ENCODE measurements at regions not wholly inside any gene's neighbourhood (a gene's known extent, or its start where the extent isn't known, plus 50 kb on each side); places are given as distances from the start of the nearest gene placed in this dataset.
A peak's percentile ranks its signal among the peaks of the same experiment; 100 is the strongest.

DNA sequence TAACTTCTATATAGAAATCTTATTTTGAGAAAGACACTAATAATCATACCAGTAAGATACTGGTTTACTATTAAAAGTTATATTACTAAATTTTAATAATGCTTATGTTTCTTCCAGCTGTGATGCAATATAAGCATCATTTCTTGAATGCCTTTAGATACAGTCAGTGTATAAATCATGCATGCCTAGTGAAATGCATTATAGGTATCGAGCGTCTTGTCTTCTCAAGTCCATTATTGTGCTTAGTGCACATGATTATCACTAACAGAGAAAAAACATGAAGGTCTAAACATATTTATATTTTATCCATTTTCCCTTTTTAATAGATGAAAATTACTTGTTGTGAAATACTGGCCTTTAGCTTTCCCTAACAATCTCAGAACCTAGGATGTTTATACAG is 1021.5 kb upstream of the AGA start:
- Histone ChIP-seq H3K9ac (ENCODE audit: low read length) (no peak overlapping the region), H3K9me2 (ENCODE audit: insufficient read depth) (no peaks in the 10 kb centered on the region), H3K27ac (ENCODE audit: low read depth, low read length) (no peak overlapping the region), H2AFZ (ENCODE audit: low read depth, low read length, poor library complexity, severe bottlenecking) (no peak overlapping the region), H3K4me3 (replicated peaks in 1 of 2; ENCODE audit: low read depth in 1 of 2, low read length in 2 of 2) (no peak overlapping the region), H3K36me3 (ENCODE audit: control insufficient read depth in 1 of 2, insufficient read depth in 2 of 2, low read length in 2 of 2) (no peaks in the 10 kb centered on the region), H3K79me2 (ENCODE audit: insufficient read depth, low read length) (no peaks in the 10 kb centered on the region), H3K4me1 (ENCODE audit: control insufficient read depth in 1 of 2, insufficient read depth in 2 of 2, low read length in 2 of 2) (no peaks in the 10 kb centered on the region), H3K9me3 (ENCODE audit: control insufficient read depth in 1 of 2, insufficient read depth in 1 of 2, low read depth in 1 of 2, low read length in 2 of 2) (no peaks in the 10 kb centered on the region), H3K4me2 (ENCODE audit: low read length) (no peak overlapping the region), H4K20me1 (ENCODE audit: insufficient read depth) (no peaks in the 10 kb centered on the region), H3K27me3 (ENCODE audit: insufficient read depth, low read length) (no peaks in the 10 kb centered on the region)
- no peak for DNase-seq (ENCODE audit: low read depth, low spot score)
- RAD21 ChIA-PET (ENCODE audit: low non-redundant PET in 1 of 2, low total read pairs in 2 of 2, uncharacterized antibody in 2 of 2, unreplicated experiment in 2 of 2) = no interaction called here
- intact Hi-C loops (cut with micrococcal nuclease) = no loop called here
- POLR2A ChIA-PET = no interaction called here
- no TSS peak for BruUV-seq (replicated peaks)
- CTCF ChIA-PET = no interaction called here
- TF ChIP-seq RAD21 (IDR thresholded peaks at IDR 0.05; ENCODE audit: low read depth) (no peak), SP1 (IDR thresholded peaks at IDR 0.05; ENCODE audit: low read depth) (no peak), POLR2A (IDR thresholded peaks at IDR 0.05; ENCODE audit: borderline replicate concordance, extremely low read depth, insufficient read depth, insufficient read length) (no peak)
- ATAC-seq = no peak

DNA sequence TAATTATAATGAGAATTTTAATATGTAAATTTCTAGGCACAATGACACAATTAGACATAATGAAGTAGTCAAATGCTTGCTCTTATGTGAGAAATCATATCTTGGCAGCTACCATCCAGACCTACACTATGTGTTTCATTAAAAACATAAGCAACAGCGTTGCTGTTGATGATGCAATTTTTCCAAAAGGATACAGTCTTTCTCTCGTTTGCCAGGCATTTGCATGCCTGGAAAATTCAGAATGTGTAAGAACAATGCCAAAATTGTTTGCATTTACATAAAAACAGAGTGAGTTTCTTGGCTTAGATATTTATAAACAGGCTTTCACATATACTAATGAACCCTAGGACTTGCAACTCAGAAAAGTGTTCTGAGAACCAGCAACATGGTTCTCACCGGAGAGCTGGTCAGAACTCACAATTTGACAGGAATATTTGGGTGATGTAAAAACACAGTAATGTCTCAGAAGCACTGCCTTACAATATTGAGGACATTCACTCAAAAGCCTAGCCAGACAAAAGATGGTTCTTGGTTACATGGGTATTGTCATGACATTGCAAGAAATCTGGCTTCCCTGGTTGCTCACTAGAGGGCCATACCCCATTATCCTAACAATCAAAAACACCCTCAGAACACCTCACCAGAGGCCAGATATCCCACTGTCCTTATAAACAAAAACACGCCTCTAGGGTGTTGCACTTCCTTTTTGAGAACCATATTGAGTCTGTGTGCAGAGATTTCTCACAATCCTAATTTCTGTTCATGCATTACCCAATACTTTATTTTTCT is 1029.0 kb upstream of the AGA start:
- BruUV-seq (replicated peaks) = no TSS peak
- Histone ChIP-seq H3K4me3 (replicated peaks in 1 of 2; ENCODE audit: low read depth in 1 of 2, low read length in 2 of 2) (no peak overlapping the region), H3K4me1 (ENCODE audit: control insufficient read depth in 1 of 2, insufficient read depth in 2 of 2, low read length in 2 of 2) (no peaks in the 10 kb centered on the region), H3K36me3 (ENCODE audit: control insufficient read depth in 1 of 2, insufficient read depth in 2 of 2, low read length in 2 of 2) (no peaks in the 10 kb centered on the region), H3K27me3 (ENCODE audit: insufficient read depth, low read length) (no peaks in the 10 kb centered on the region), H3K9ac (ENCODE audit: low read length) (no peak overlapping the region), H2AFZ (ENCODE audit: low read depth, low read length, poor library complexity, severe bottlenecking) (no peak overlapping the region), H3K4me2 (ENCODE audit: low read length) (no peak overlapping the region), H3K27ac (ENCODE audit: low read depth, low read length) (no peak overlapping the region), H4K20me1 (ENCODE audit: insufficient read depth) (no peaks in the 10 kb centered on the region), H3K9me3 (ENCODE audit: control insufficient read depth in 1 of 2, insufficient read depth in 1 of 2, low read depth in 1 of 2, low read length in 2 of 2) (no peaks in the 10 kb centered on the region), H3K9me2 (ENCODE audit: insufficient read depth) (no peaks in the 10 kb centered on the region), H3K79me2 (ENCODE audit: insufficient read depth, low read length) (no peaks in the 10 kb centered on the region)
- RAD21 ChIA-PET (ENCODE audit: low non-redundant PET in 1 of 2, low total read pairs in 2 of 2, uncharacterized antibody in 2 of 2, unreplicated experiment in 2 of 2) = no interaction called here
- CTCF ChIA-PET = no interaction called here
- no peak for DNase-seq (ENCODE audit: low read depth, low spot score)
- intact Hi-C loops (cut with micrococcal nuclease) = no loop called here
- POLR2A ChIA-PET = no interaction called here
- ATAC-seq = peak; percentile 54
- TF ChIP-seq, protein P1, sequence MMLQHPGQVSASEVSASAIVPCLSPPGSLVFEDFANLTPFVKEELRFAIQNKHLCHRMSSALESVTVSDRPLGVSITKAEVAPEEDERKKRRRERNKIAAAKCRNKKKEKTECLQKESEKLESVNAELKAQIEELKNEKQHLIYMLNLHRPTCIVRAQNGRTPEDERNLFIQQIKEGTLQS (IDR thresholded peaks at IDR 0.05) = no peak
- TF ChIP-seq SP1 (IDR thresholded peaks at IDR 0.05; ENCODE audit: low read depth) = no peak
- no peak for TF ChIP-seq POLR2AphosphoS5 (IDR thresholded peaks at IDR 0.05; ENCODE audit: low read depth, low read length)
- TF ChIP-seq, protein P2, sequence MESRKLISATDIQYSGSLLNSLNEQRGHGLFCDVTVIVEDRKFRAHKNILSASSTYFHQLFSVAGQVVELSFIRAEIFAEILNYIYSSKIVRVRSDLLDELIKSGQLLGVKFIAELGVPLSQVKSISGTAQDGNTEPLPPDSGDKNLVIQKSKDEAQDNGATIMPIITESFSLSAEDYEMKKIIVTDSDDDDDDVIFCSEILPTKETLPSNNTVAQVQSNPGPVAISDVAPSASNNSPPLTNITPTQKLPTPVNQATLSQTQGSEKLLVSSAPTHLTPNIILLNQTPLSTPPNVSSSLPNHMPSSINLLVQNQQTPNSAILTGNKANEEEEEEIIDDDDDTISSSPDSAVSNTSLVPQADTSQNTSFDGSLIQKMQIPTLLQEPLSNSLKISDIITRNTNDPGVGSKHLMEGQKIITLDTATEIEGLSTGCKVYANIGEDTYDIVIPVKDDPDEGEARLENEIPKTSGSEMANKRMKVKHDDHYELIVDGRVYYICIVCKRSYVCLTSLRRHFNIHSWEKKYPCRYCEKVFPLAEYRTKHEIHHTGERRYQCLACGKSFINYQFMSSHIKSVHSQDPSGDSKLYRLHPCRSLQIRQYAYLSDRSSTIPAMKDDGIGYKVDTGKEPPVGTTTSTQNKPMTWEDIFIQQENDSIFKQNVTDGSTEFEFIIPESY (IDR thresholded peaks at IDR 0.05; ENCODE audit: extremely low read depth, insufficient replicate concordance, low read length) = no peak
- no peak for TF ChIP-seq EZH2 (IDR thresholded peaks at IDR 0.05)
- no peak for TF ChIP-seq TCF7L2 (IDR thresholded peaks at IDR 0.05; ENCODE audit: borderline replicate concordance, extremely low read depth, insufficient read depth, insufficient read length)
- TF ChIP-seq, protein P3, sequence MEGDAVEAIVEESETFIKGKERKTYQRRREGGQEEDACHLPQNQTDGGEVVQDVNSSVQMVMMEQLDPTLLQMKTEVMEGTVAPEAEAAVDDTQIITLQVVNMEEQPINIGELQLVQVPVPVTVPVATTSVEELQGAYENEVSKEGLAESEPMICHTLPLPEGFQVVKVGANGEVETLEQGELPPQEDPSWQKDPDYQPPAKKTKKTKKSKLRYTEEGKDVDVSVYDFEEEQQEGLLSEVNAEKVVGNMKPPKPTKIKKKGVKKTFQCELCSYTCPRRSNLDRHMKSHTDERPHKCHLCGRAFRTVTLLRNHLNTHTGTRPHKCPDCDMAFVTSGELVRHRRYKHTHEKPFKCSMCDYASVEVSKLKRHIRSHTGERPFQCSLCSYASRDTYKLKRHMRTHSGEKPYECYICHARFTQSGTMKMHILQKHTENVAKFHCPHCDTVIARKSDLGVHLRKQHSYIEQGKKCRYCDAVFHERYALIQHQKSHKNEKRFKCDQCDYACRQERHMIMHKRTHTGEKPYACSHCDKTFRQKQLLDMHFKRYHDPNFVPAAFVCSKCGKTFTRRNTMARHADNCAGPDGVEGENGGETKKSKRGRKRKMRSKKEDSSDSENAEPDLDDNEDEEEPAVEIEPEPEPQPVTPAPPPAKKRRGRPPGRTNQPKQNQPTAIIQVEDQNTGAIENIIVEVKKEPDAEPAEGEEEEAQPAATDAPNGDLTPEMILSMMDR (IDR thresholded peaks at IDR 0.05 in 2 of 3, conservative IDR thresholded peaks at IDR 0.05 in 1 of 3; ENCODE audit: borderline replicate concordance in 1 of 3, insufficient read depth in 1 of 3, low read depth in 2 of 3, low read length in 2 of 3) = no peak; a peak in 1 of 6 replicates
- TF ChIP-seq POLR2A (IDR thresholded peaks at IDR 0.05; ENCODE audit: borderline replicate concordance, extremely low read depth, insufficient read depth, insufficient read length) = no peak
- no peak for TF ChIP-seq SIN3A (IDR thresholded peaks at IDR 0.05; ENCODE audit: low read depth)
- TF ChIP-seq CBX3 (IDR thresholded peaks at IDR 0.05; ENCODE audit: low read depth) = no peak
- no peak for TF ChIP-seq FOSL1 (IDR thresholded peaks at IDR 0.05; ENCODE audit: low read depth)
- TF ChIP-seq EGR1 (IDR thresholded peaks at IDR 0.05; ENCODE audit: low read depth) = no peak
- no peak for TF ChIP-seq ELF1 (IDR thresholded peaks at IDR 0.05; ENCODE audit: borderline replicate concordance, low read depth)
- no peak for TF ChIP-seq EZH2phosphoT487 (IDR thresholded peaks at IDR 0.05; ENCODE audit: borderline replicate concordance)
- no peak for TF ChIP-seq YY1 (IDR thresholded peaks at IDR 0.05; ENCODE audit: extremely low read depth, insufficient replicate concordance, low read depth, low read length)
- TF ChIP-seq ZFX (IDR thresholded peaks at IDR 0.05) = no peak

Data from HCT116 (cell line).